A673 (cell line): ENCODE measurements at regions not wholly inside any gene's neighbourhood (a gene's known extent, or its start where the extent isn't known, plus 50 kb on each side); places are given as distances from the start of the nearest gene placed in this dataset.

Experiments
- BruUV-seq: library from RNA; stranded (reverse); fragments of 400-500 nt; replicated peaks from 2 replicates; lab custom pipeline; 2021; lab: Mats Ljungman, UMichigan
- CTCF ChIA-PET: fragments of 300-600 bp; sonication (Branson Sonifier 250); formaldehyde crosslinking; loops from one replicate; lab custom pipeline; 2022; ENCODE audit warnings: antibody characterized with exemption; lab: Charles Lee
- POLR2A ChIA-PET: fragments of 300-600 bp; sonication (Branson Sonifier 250); formaldehyde crosslinking; loops from one replicate; lab custom pipeline; 2022; ENCODE audit warnings: antibody characterized with exemption; ENCODE audit not compliant: low non-redundant PET; lab: Charles Lee
- DNase-seq: peaks from one replicate; pipeline ENCODE4 v3.0.0-alpha.2; 2015; ENCODE audit warnings: low spot score
- H3K27ac ChIP-seq: fragments of 200-600 bp; sonication (generic); 2 replicates; pipeline ENCODE4 v1.5.1; 2016; ENCODE audit warnings: mixed run types, low read depth, mild to moderate bottlenecking, mixed read lengths, antibody characterized with exemption, low read length; ENCODE audit not compliant: poor library complexity, severe bottlenecking
- H3K27me3 ChIP-seq: fragments of 200-600 bp; sonication (generic); replicated peaks from 2 replicates; pipeline ENCODE4 v1.6.1; 2017; ENCODE audit warnings: mixed run types, low read depth, mild to moderate bottlenecking, mixed read lengths, antibody characterized with exemption, low read length; ENCODE audit not compliant: insufficient read depth, poor library complexity
- H3K36me3 ChIP-seq: fragments of 200-600 bp; sonication (generic); 2 replicates; pipeline ENCODE4 v1.6.1; 2016; ENCODE audit warnings: mixed run types, mild to moderate bottlenecking, mixed read lengths, antibody characterized with exemption, low read length; ENCODE audit not compliant: insufficient read depth, poor library complexity, severe bottlenecking
- H3K4me1 ChIP-seq: fragments of 200-600 bp; sonication (generic); 2 replicates; pipeline ENCODE4 v1.6.1; 2017; ENCODE audit warnings: mixed run types, mild to moderate bottlenecking, mixed read lengths, antibody characterized with exemption, low read length; ENCODE audit not compliant: insufficient read depth, poor library complexity, severe bottlenecking
- H3K4me3 ChIP-seq: fragments of 200-600 bp; sonication (generic); 2 replicates; pipeline ENCODE4 v1.5.1; 2016; ENCODE audit warnings: low read depth, mixed run types, mild to moderate bottlenecking, mixed read lengths, low read length; ENCODE audit not compliant: poor library complexity, severe bottlenecking
- H3K9me3 ChIP-seq: fragments of 200-600 bp; sonication (generic); 2 replicates; pipeline ENCODE4 v1.6.1; 2016; ENCODE audit warnings: mixed run types, low read depth, mild to moderate bottlenecking, mixed read lengths, antibody characterized with exemption, low read length; ENCODE audit not compliant: poor library complexity, severe bottlenecking
- EZH2 ChIP-seq: fragments of 200-600 bp; sonication (generic); IDR thresholded peaks from 2 replicates; pipeline ENCODE4 v1.6.1; 2017; ENCODE audit warnings: borderline replicate concordance, low read depth, mild to moderate bottlenecking, mixed read lengths, antibody characterized with exemption, low read length; ENCODE audit not compliant: poor library complexity, severe bottlenecking
- intact Hi-C: fragments of 100-400 bp; cut with micrococcal nuclease; formaldehyde crosslinking; loops from one replicate; pipeline ENCODE4 v1.10.0; 2022; ENCODE audit not compliant: unreplicated experiment
- TF ChIP-seq, protein P1 (sequence below): fragments of 300-800, 200-600 bp; sonication (generic); conservative IDR thresholded peaks from 2 replicates; pipeline ENCODE4 v1.5.1; 2017; ENCODE audit warnings: low read depth, mild to moderate bottlenecking, antibody characterized with exemption, low read length, moderate library complexity, mixed read lengths

DNA sequence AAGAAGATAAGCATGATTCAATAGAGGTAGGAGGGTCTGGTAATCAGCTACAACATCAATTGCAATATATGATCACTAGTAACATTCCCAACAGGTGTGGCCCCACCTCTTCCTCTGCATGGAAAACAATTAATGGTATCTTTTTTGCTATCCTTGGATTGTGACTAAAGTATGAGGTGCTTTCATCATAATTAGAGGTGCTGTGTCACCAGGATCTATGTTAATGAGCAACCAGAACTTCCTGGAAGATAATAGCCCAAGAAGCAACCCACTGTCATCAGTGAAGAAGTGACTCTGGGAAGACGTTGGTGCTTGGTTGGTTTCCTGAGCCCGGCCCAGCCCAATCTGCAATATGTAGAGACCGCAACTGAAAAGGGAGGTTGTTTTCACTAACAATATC is 167.2 kb downstream of the SETD4 start:
- no peak for TF ChIP-seq EZH2
- TF ChIP-seq, protein P1, sequence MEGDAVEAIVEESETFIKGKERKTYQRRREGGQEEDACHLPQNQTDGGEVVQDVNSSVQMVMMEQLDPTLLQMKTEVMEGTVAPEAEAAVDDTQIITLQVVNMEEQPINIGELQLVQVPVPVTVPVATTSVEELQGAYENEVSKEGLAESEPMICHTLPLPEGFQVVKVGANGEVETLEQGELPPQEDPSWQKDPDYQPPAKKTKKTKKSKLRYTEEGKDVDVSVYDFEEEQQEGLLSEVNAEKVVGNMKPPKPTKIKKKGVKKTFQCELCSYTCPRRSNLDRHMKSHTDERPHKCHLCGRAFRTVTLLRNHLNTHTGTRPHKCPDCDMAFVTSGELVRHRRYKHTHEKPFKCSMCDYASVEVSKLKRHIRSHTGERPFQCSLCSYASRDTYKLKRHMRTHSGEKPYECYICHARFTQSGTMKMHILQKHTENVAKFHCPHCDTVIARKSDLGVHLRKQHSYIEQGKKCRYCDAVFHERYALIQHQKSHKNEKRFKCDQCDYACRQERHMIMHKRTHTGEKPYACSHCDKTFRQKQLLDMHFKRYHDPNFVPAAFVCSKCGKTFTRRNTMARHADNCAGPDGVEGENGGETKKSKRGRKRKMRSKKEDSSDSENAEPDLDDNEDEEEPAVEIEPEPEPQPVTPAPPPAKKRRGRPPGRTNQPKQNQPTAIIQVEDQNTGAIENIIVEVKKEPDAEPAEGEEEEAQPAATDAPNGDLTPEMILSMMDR: no peak
- Histone ChIP-seq H3K4me1 (no peaks in the 10 kb centered on the region), H3K27ac (no peak overlapping the region), H3K27me3 (no peaks in the 10 kb centered on the region), H3K4me3 (no peak overlapping the region), H3K9me3 (no peaks in the 10 kb centered on the region), H3K36me3 (no peaks in the 10 kb centered on the region)
- no TSS peak for BruUV-seq
- CTCF ChIA-PET: no interaction called here
- no peak for DNase-seq
- POLR2A ChIA-PET: no interaction called here
- intact Hi-C loops: no loop called here

DNA sequence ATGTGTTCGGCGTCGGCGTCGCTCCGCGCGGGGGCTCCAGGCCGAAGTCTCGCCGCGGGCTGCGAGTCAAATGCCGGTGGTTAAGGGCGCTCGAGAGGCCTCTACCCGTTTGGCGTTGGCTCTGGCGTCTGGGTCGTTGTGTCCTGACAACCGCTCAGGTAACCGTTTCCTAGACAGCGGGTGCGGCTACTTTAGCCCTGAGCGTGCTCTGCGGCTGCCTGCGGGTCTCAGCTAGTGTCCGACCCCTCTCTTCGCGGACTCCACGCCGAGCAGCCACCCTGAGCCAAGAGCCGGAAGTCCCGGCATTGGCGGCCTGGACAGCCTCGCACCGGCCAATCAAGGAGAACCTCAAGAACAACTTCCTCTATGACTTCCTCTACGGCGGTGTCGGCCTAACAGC is 173.4 kb downstream of the SETD4 start:
- peaks cover 27% of the 10 kb centered on the region for H3K27me3 ChIP-seq
- CTCF ChIA-PET: no interaction called here
- intact Hi-C loops: no loop called here
- no peak for DNase-seq
- H3K9me3 ChIP-seq: no peaks in the 10 kb centered on the region
- no TSS peak for BruUV-seq
- no peaks in the 10 kb centered on the region for H3K4me1 ChIP-seq
- POLR2A ChIA-PET: no interaction called here
- TF ChIP-seq EZH2: no peak
- no peaks in the 10 kb centered on the region for H3K36me3 ChIP-seq
- no peak overlapping the region for H3K4me3 ChIP-seq
- no peak overlapping the region for H3K27ac ChIP-seq

DNA sequence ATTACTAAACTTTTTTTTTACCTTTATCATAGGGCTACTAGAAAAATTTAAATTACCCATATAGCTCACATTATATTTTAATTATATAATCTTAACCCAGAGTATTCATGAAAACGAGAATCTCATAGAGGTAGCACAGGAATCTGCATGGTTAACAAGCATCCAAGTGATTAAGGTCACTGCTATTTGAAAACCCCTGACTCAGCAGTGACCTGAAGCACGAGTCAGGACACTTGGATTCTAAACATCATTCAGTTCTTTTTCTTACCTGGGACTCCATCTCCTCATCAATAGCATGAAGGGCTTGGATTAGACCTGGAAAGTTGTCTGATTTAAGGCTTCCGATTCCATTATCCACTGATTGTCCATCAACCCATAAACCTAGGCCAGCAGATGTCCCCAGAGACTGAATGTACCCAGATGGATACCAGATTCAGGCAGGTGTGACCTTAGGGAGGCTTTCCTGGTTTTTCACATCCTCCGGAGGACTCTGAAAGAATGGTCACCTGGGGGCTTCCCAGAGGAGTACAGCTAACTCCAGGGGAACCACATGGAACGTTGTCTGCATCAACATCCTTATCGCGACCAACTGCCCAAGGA is 174.3 kb downstream of the SETD4 start:
- H3K4me1 ChIP-seq: no peaks in the 10 kb centered on the region
- no peaks in the 10 kb centered on the region for H3K9me3 ChIP-seq
- H3K27me3 ChIP-seq: peaks cover 35% of the 10 kb centered on the region
- ChIA-PET POLR2A (no interaction called here), CTCF (no interaction called here)
- TF ChIP-seq EZH2: no peak
- TF ChIP-seq, protein P1: no peak
- H3K4me3 ChIP-seq: no peak overlapping the region
- intact Hi-C loops: no loop called here
- no peaks in the 10 kb centered on the region for H3K36me3 ChIP-seq
- no peak for DNase-seq
- no TSS peak for BruUV-seq
- no peak overlapping the region for H3K27ac ChIP-seq

DNA sequence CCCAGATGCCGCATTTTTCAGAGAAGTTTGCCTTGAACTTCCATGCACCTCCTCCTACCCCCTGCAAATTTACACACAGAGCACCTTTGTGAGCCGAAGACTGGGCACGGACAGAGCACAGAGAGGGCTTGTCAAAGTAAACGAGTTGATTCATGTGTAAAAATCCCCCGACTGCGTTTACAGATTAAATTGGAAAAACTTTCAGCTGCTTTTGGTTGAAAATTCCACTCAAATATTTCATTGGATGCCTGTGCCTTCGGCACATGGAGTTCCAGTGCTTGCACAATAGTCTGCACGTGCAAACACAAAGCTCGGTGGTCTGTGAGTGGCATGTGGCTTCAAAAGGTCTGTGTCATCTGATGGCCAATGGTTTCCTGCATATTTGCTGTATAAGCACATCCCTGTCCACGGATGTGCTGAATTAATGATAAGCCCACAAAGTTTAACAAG is 177.5 kb downstream of the SETD4 start:
- no peak overlapping the region for H3K27ac ChIP-seq
- no TSS peak for BruUV-seq
- intact Hi-C loops: no loop called here
- H3K27me3 ChIP-seq: peaks cover 45% of the 10 kb centered on the region
- DNase-seq: no peak
- POLR2A ChIA-PET: no interaction called here
- no peaks in the 10 kb centered on the region for H3K9me3 ChIP-seq
- no peaks in the 10 kb centered on the region for H3K36me3 ChIP-seq
- CTCF ChIA-PET: no interaction called here
- H3K4me1 ChIP-seq: no peaks in the 10 kb centered on the region
- H3K4me3 ChIP-seq: no peak overlapping the region
- TF ChIP-seq, protein P1: no peak
- no peak for TF ChIP-seq EZH2
